H9 (cell line): ENCODE measurements at regions not wholly inside any gene's neighbourhood (a gene's known extent, or its start where the extent isn't known, plus 50 kb on each side); places are given as distances from the start of the nearest gene placed in this dataset.

Experiments used
- DNase-seq: peaks from one replicate; pipeline ENCODE4 v3.0.0-alpha.2; 2017
- H2AFZ ChIP-seq: one replicate; pipeline ENCODE4 v1.6.1; 2013; ENCODE audit warnings: mild to moderate bottlenecking, low read length, control low read depth, moderate library complexity
- H2AK5ac ChIP-seq: 2 replicates; pipeline ENCODE4 v1.6.1; 2013; ENCODE audit warnings: low read length, control low read depth, mixed read lengths; ENCODE audit not compliant: insufficient read length
- H2BK120ac ChIP-seq: one replicate; pipeline ENCODE4 v1.6.1; 2013; ENCODE audit warnings: low read depth, mild to moderate bottlenecking, low read length, control low read depth, inconsistent platforms; ENCODE audit not compliant: poor library complexity, severe bottlenecking
- H2BK12ac ChIP-seq: 2 replicates; pipeline ENCODE4 v1.6.1; 2013; ENCODE audit warnings: low read length, control low read depth, mixed read lengths, low read depth; ENCODE audit not compliant: insufficient read length
- H2BK15ac ChIP-seq: 2 replicates; pipeline ENCODE4 v1.6.1; 2013; ENCODE audit warnings: low read depth, low read length, control low read depth
- H2BK20ac ChIP-seq: one replicate; pipeline ENCODE4 v1.6.1; 2013; ENCODE audit warnings: low read depth, mild to moderate bottlenecking, low read length, control low read depth, inconsistent platforms; ENCODE audit not compliant: poor library complexity, severe bottlenecking
- H2BK5ac ChIP-seq: 2 replicates; pipeline ENCODE4 v1.6.1; 2013; ENCODE audit warnings: low read length, control low read depth, mixed read lengths; ENCODE audit not compliant: insufficient read length
- H3K14ac ChIP-seq: 2 replicates; pipeline ENCODE4 v1.6.1; 2013; ENCODE audit warnings: low read length, control low read depth; ENCODE audit not compliant: insufficient read depth
- H3K18ac ChIP-seq: 2 replicates; pipeline ENCODE4 v1.6.1; 2013; ENCODE audit warnings: low read depth, mild to moderate bottlenecking, mixed read lengths, low read length, control low read depth; ENCODE audit not compliant: insufficient read length
- H3K23ac ChIP-seq: 2 replicates; pipeline ENCODE4 v1.6.1; 2013; ENCODE audit warnings: low read length, control low read depth, mixed read lengths, low read depth; ENCODE audit not compliant: insufficient read length
- H3K23me2 ChIP-seq: 2 replicates; pipeline ENCODE4 v1.6.1; 2013; ENCODE audit warnings: low read depth, mild to moderate bottlenecking, mixed read lengths, low read length, control low read depth; ENCODE audit not compliant: insufficient read length, poor library complexity, severe bottlenecking
- H3K27ac ChIP-seq: 2 replicates; pipeline ENCODE4 v1.5.1; 2013; ENCODE audit warnings: low read length, control low read depth, mixed read lengths, low read depth; ENCODE audit not compliant: insufficient read length
- H3K27me3 ChIP-seq: 2 replicates; pipeline ENCODE4 v1.6.1; 2013; ENCODE audit warnings: low read length, control low read depth, inconsistent platforms; ENCODE audit not compliant: insufficient read depth
- H3K4ac ChIP-seq: 2 replicates; pipeline ENCODE4 v1.6.1; 2013; ENCODE audit warnings: low read depth, mild to moderate bottlenecking, control low read depth, inconsistent platforms, low read length, moderate library complexity
- H3K4me1 ChIP-seq: 2 replicates; pipeline ENCODE4 v1.6.1; 2013; ENCODE audit warnings: low read length, control low read depth, inconsistent platforms; ENCODE audit not compliant: insufficient read depth
- H3K4me2 ChIP-seq: 2 replicates; pipeline ENCODE4 v1.6.1; 2013; ENCODE audit warnings: low read length, control low read depth, mixed read lengths; ENCODE audit not compliant: insufficient read length, insufficient read depth
- H3K56ac ChIP-seq: 2 replicates; pipeline ENCODE4 v1.6.1; 2013; ENCODE audit warnings: low read depth, mild to moderate bottlenecking, mixed read lengths, low read length, control low read depth; ENCODE audit not compliant: insufficient read length
- H3K79me1 ChIP-seq: 2 replicates; pipeline ENCODE4 v1.6.1; 2013; ENCODE audit warnings: low read depth, mild to moderate bottlenecking, moderate library complexity, low read length, control low read depth, inconsistent platforms; ENCODE audit not compliant: insufficient read depth, poor library complexity, severe bottlenecking
- H3K79me2 ChIP-seq: 2 replicates; pipeline ENCODE4 v1.6.1; 2013; ENCODE audit warnings: low read length, control low read depth, inconsistent platforms; ENCODE audit not compliant: insufficient read depth
- H3K9ac ChIP-seq: 2 replicates; pipeline ENCODE4 v1.6.1; 2013; ENCODE audit warnings: low read length, control low read depth, mixed read lengths; ENCODE audit not compliant: insufficient read length; ENCODE audit errors: extremely low read depth
- H3K9me3 ChIP-seq: one replicate; pipeline ENCODE4 v1.6.1; 2013; ENCODE audit warnings: low read depth, low read length, inconsistent platforms; ENCODE audit not compliant: control insufficient read depth
- H3T11ph ChIP-seq: one replicate; pipeline ENCODE4 v1.6.1; 2013; ENCODE audit warnings: mild to moderate bottlenecking, low read length, control low read depth, inconsistent platforms
- H4K20me1 ChIP-seq: one replicate; pipeline ENCODE4 v1.6.1; 2013; ENCODE audit not compliant: control insufficient read depth, insufficient read length, insufficient read depth
- H4K5ac ChIP-seq: 2 replicates; pipeline ENCODE4 v1.6.1; 2013; ENCODE audit warnings: low read depth, mild to moderate bottlenecking, mixed read lengths, low read length, control low read depth; ENCODE audit not compliant: insufficient read length
- H4K8ac ChIP-seq: replicated peaks from 2 replicates; pipeline ENCODE4 v1.6.1; 2013; ENCODE audit warnings: low read length, control low read depth, mixed read lengths, low read depth; ENCODE audit not compliant: insufficient read length
- H4K91ac ChIP-seq: 2 replicates; pipeline ENCODE4 v1.6.1; 2013; ENCODE audit warnings: low read depth, mild to moderate bottlenecking, moderate library complexity, mixed read lengths, low read length, control low read depth; ENCODE audit not compliant: insufficient read length
- H3K27ac Mint-ChIP-seq, 3 experiments: 2 replicates in 2 of 3; 3 replicates in 1 of 3; pipeline ENCODE4 v1.8.0; 2020 to 2021; ENCODE audit warnings: mixed read lengths in 3 of 3, mild to moderate bottlenecking in 1 of 3, moderate library complexity in 1 of 3
- H3K27me3 Mint-ChIP-seq: 2 replicates; pipeline ENCODE4 v1.8.0; 2021; ENCODE audit warnings: low read depth, mild to moderate bottlenecking, moderate library complexity, mixed read lengths
- H3K36me3 Mint-ChIP-seq, 3 experiments: 2 replicates in 2 of 3; 3 replicates in 1 of 3; pipeline ENCODE4 v1.8.0; 2020 to 2021; ENCODE audit warnings: low read depth in 3 of 3, mixed read lengths in 3 of 3; ENCODE audit not compliant: insufficient read depth in 1 of 3
- H3K4me1 Mint-ChIP-seq, 2 experiments: 2 replicates each; pipeline ENCODE4 v1.8.0; 2020; ENCODE audit warnings: mixed read lengths in 2 of 2
- H3K4me3 Mint-ChIP-seq, 2 experiments: 2 replicates in 1 of 2; 3 replicates in 1 of 2; pipeline ENCODE4 v1.8.0; 2020 to 2021; ENCODE audit warnings: mild to moderate bottlenecking in 2 of 2, mixed read lengths in 2 of 2, moderate library complexity in 1 of 2
- H3K9me3 Mint-ChIP-seq, 2 experiments: 2 replicates in 1 of 2; 3 replicates in 1 of 2; pipeline ENCODE4 v1.8.0; 2020; ENCODE audit warnings: mild to moderate bottlenecking in 2 of 2, mixed read lengths in 2 of 2, moderate library complexity in 1 of 2
- WGBS: extraction: QIAGEN DNeasy Blood & Tissue Kit; methylation state at CpG from one replicate; pipeline ENCODE4 v1.1.7; 2013; ENCODE audit warnings: missing lambda C conversion rate, low lambda C conversion rate, mixed read lengths; ENCODE audit not compliant: insufficient read length; ENCODE audit errors: extremely low coverage; 5-methylcytosine and 5-hydroxymethylcytosine counted together
- TF ChIP-seq, protein P1 (sequence below): fragments of 200-600 bp; sonication (generic); conservative IDR thresholded peaks from 3 replicates; pipeline ENCODE4 v1.8.0; 2021; ENCODE audit warnings: antibody characterized with exemption, mild to moderate bottlenecking

DNA sequence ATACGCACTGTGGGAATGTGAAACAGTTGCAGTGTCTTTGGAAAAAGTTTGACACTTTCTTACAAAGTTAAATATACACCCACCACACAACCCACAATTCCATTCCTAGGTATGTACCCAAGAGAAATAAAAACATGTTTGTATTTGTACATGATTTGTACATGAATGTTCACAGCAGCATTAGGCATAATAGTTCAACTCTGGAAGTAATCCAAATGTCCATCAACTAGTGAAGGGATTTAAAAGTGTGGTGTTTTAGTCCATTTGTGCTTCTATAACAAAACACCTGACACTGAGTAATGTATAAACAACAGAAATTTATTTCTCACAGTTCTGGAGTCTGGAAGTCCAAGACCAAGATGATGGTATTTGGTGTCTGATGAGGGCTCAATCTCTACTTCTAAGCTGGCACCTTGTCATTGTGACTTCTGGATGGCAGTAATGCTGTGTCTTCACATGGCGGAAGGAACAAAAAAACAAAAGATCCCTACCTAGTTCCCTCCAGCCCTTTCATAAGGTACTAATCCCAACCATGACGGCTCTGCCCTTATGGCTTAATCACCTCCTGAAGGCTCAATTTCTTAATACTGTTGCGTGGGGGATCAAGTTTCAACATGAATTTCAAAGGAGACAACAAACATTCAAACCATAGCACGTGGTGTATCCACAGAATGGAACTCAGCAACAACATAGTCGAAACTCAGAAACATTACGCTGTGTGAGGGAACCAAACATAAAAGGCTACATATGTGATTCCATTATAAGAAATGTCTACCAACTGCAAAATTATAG is 120.5 kb downstream of the AQP9 start:
- Histone ChIP-seq H3K4me2 (no peak overlapping the region), H4K20me1 (no peaks in the 10 kb centered on the region), H3K27ac (no peak overlapping the region), H3K79me2 (no peaks in the 10 kb centered on the region), H2BK20ac (no peak overlapping the region), H4K91ac (no peak overlapping the region), H2BK5ac (no peak overlapping the region), H2BK15ac (no peak overlapping the region), H3K9ac (no peak overlapping the region), H3K9me3 (peaks cover 8% of the 10 kb centered on the region), H3K4me1 (peaks cover 18% of the 10 kb centered on the region; the same call in 1 of the 2 replicates), H3T11ph (no peak overlapping the region), H4K5ac (no peak overlapping the region), H2BK12ac (no peak overlapping the region), H4K8ac (no peak overlapping the region), H3K23me2 (no peaks in the 10 kb centered on the region), H3K23ac (no peak overlapping the region), H2BK120ac (no peak overlapping the region), H3K56ac (no peak overlapping the region), H2AFZ (no peak overlapping the region), H3K79me1 (no peaks in the 10 kb centered on the region), H2AK5ac (no peak overlapping the region), H3K4ac (no peak overlapping the region), H3K18ac (no peak overlapping the region), H3K14ac (no peak overlapping the region), H3K27me3 (no peaks in the 10 kb centered on the region)
- H3K27me3 Mint-ChIP-seq, result peaks cover 1% of the 10 kb centered on the region
- no CpG with 5 or more reads among the region's 7 CpGs for WGBS
- peaks cover 8 to 24% (median 17%) of the 10 kb centered on the region in 3 experiments; a peak in 6 of 7 replicates for H3K36me3 Mint-ChIP-seq
- no peak overlapping the region for H3K4me3 Mint-ChIP-seq
- H3K4me1 Mint-ChIP-seq, result peaks cover 33 to 46% of the 10 kb centered on the region in 2 experiments
- H3K9me3 Mint-ChIP-seq, result peaks cover 14 to 19% of the 10 kb centered on the region in 2 experiments
- TF ChIP-seq, protein P1, sequence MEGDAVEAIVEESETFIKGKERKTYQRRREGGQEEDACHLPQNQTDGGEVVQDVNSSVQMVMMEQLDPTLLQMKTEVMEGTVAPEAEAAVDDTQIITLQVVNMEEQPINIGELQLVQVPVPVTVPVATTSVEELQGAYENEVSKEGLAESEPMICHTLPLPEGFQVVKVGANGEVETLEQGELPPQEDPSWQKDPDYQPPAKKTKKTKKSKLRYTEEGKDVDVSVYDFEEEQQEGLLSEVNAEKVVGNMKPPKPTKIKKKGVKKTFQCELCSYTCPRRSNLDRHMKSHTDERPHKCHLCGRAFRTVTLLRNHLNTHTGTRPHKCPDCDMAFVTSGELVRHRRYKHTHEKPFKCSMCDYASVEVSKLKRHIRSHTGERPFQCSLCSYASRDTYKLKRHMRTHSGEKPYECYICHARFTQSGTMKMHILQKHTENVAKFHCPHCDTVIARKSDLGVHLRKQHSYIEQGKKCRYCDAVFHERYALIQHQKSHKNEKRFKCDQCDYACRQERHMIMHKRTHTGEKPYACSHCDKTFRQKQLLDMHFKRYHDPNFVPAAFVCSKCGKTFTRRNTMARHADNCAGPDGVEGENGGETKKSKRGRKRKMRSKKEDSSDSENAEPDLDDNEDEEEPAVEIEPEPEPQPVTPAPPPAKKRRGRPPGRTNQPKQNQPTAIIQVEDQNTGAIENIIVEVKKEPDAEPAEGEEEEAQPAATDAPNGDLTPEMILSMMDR, result no peak
- no peak for DNase-seq
- H3K27ac Mint-ChIP-seq, result no peak overlapping the region
